IMR-90 (cell line): ENCODE measurements at regions not wholly inside any gene's neighbourhood (a gene's known extent, or its start where the extent isn't known, plus 50 kb on each side); places are given as distances from the start of the nearest gene placed in this dataset.

Experiments used
- BHLHE40 ChIP-seq: fragments of 150-350 bp; IDR thresholded peaks from 2 replicates; pipeline ENCODE4 v1.6.1; 2016; ENCODE audit warnings: mild to moderate bottlenecking, low read depth, low read length
- CEBPB ChIP-seq: IDR thresholded peaks from 2 replicates; pipeline ENCODE4 v1.6.1; 2012; ENCODE audit warnings: low read depth, low read length, improper control_type of control experiment
- ELK1 ChIP-seq: fragments of 150-350 bp; IDR thresholded peaks from 2 replicates; pipeline ENCODE4 v1.6.1; 2016; ENCODE audit warnings: low read depth, mild to moderate bottlenecking, low read length, moderate library complexity, borderline replicate concordance
- FOS ChIP-seq: fragments of 150-350 bp; IDR thresholded peaks from 2 replicates; pipeline ENCODE4 v1.6.1; 2016; ENCODE audit warnings: low read depth, low read length
- MAZ ChIP-seq: IDR thresholded peaks from 2 replicates; pipeline ENCODE4 v1.6.1; 2012; ENCODE audit warnings: low read depth, mild to moderate bottlenecking, low read length, improper control_type of control experiment, moderate library complexity, borderline replicate concordance
- MXI1 ChIP-seq: IDR thresholded peaks from 2 replicates; pipeline ENCODE4 v1.6.1; 2012; ENCODE audit warnings: low read depth, mild to moderate bottlenecking, low read length, moderate library complexity, borderline replicate concordance
- POLR2A ChIP-seq: IDR thresholded peaks from 2 replicates; pipeline ENCODE4 v1.6.1; 2012; ENCODE audit warnings: mild to moderate bottlenecking, low read depth, low read length
- RAD21 ChIP-seq: IDR thresholded peaks from 2 replicates; pipeline ENCODE4 v1.6.1; 2012; ENCODE audit warnings: low read length, improper control_type of control experiment
- USF2 ChIP-seq: fragments of 150-350 bp; IDR thresholded peaks from 2 replicates; pipeline ENCODE4 v1.6.1; 2017; ENCODE audit warnings: mild to moderate bottlenecking, antibody characterized with exemption, low read length, low read depth
- TF ChIP-seq, protein P1 (sequence below): conservative IDR thresholded peaks from 2 replicates; pipeline ENCODE4 v1.5.1; 2012; ENCODE audit warnings: mild to moderate bottlenecking, low read depth, low read length, improper control_type of control experiment

DNA sequence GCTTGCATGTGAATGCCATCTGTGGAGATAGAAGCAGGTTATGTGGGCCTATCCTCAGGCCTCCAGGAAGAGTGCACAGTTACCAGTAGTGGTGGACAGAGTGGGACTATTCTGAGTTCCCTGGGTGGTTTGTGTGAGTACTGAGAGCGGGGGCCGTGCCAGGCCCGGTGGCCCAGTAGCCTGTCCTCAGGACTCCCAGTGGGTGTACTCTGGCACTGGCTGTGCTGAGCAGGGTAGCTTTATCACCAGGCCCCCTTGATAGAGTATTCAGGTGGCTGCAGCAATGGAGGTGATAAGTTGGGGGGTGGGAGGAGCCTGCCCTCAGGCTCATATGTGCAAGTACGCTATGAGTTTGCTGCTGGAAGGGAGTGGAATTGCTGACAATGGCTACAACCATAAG, 979.0 kb upstream of the PIK3C3 start:
- TF ChIP-seq USF2: no peak
- no peak for TF ChIP-seq POLR2A
- TF ChIP-seq FOS: no peak
- TF ChIP-seq, protein P1, sequence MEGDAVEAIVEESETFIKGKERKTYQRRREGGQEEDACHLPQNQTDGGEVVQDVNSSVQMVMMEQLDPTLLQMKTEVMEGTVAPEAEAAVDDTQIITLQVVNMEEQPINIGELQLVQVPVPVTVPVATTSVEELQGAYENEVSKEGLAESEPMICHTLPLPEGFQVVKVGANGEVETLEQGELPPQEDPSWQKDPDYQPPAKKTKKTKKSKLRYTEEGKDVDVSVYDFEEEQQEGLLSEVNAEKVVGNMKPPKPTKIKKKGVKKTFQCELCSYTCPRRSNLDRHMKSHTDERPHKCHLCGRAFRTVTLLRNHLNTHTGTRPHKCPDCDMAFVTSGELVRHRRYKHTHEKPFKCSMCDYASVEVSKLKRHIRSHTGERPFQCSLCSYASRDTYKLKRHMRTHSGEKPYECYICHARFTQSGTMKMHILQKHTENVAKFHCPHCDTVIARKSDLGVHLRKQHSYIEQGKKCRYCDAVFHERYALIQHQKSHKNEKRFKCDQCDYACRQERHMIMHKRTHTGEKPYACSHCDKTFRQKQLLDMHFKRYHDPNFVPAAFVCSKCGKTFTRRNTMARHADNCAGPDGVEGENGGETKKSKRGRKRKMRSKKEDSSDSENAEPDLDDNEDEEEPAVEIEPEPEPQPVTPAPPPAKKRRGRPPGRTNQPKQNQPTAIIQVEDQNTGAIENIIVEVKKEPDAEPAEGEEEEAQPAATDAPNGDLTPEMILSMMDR: no peak
- TF ChIP-seq MXI1: no peak
- no peak for TF ChIP-seq MAZ
- TF ChIP-seq BHLHE40: no peak
- no peak for TF ChIP-seq CEBPB
- no peak for TF ChIP-seq ELK1
- no peak for TF ChIP-seq RAD21
